Sciatic nerve (tissue), 2 donors: ENCODE measurements at regions not wholly inside any gene's neighbourhood (a gene's known extent, or its start where the extent isn't known, plus 50 kb on each side); places are given as distances from the start of the nearest gene placed in this dataset.

Source experiments
- ATAC-seq: fragments of 200-7000 bp; cut with Tn5 transposase; one replicate; pipeline ENCODE4 v1.9.1; 2020; ENCODE audit warnings: mild to moderate bottlenecking, moderate library complexity
- DNase-seq: peaks from one replicate; pipeline ENCODE4 v3.0.0-alpha.2; 2020; ENCODE audit warnings: low spot score
- intact Hi-C: fragments of 100-400 bp; cut with DNase I; formaldehyde crosslinking; loops from one replicate; pipeline ENCODE4 v1.14.2; 2022
- donor health status: DM: no; HTN: no; CAD: no.
- donor health status: DM: no; HTN: no; CAD: no.

- no peak for DNase-seq
- intact Hi-C loops, result no loop called here
- ATAC-seq, result no peak
Measured at GRCh38 chr2:149735237-149735958, 147.8 kb upstream of the MMADHC start.

- no peak for ATAC-seq
- DNase-seq, result no peak
- intact Hi-C loops, result no loop called here
Measured at GRCh38 chr2:149733936-149734685, 146.5 kb upstream of the MMADHC start.

GRCh38 chr2:149732730-149733290 lies 145.2 kb upstream of the MMADHC start:
- intact Hi-C loops, result no loop called here
- ATAC-seq, result no peak
- no peak for DNase-seq

- intact Hi-C loops, result no loop called here
- no peak for DNase-seq
- ATAC-seq, result no peak
Measured at GRCh38 chr2:149732001-149732685, 144.6 kb upstream of the MMADHC start.

- DNase-seq, result no peak
- intact Hi-C loops, result no loop called here
- ATAC-seq, result no peak
Measured at GRCh38 chr2:149731079-149731478, 143.5 kb upstream of the MMADHC start.

- DNase-seq (no peak), ATAC-seq (no peak)
- intact Hi-C loops, result no loop called here
Measured at GRCh38 chr2:149729586-149729985, 142.0 kb upstream of the MMADHC start.

GRCh38 chr2:149727927-149728326 lies 140.4 kb upstream of the MMADHC start:
- ATAC-seq (no peak), DNase-seq (no peak)
- intact Hi-C loops, result no loop called here

- ATAC-seq, result no peak
- intact Hi-C loops, result no loop called here
- DNase-seq, result no peak
Measured at GRCh38 chr2:149725234-149725633, 137.7 kb upstream of the MMADHC start.

- intact Hi-C loops, result no loop called here
- ATAC-seq (no peak), DNase-seq (no peak)
Measured at GRCh38 chr2:149724091-149724490, 136.5 kb upstream of the MMADHC start.

GRCh38 chr2:149720615-149721014 lies 133.0 kb upstream of the MMADHC start:
- intact Hi-C loops, result no loop called here
- DNase-seq, result no peak
- peak; percentile 41 for ATAC-seq

- intact Hi-C loops, result no loop called here
- no peak for DNase-seq
- ATAC-seq, result no peak
Measured at GRCh38 chr2:149719695-149720094, 132.1 kb upstream of the MMADHC start.

GRCh38 chr2:149716687-149717086 lies 129.1 kb upstream of the MMADHC start:
- intact Hi-C loops, result no loop called here
- DNase-seq (no peak), ATAC-seq (no peak)

GRCh38 chr2:149715894-149716293 lies 128.3 kb upstream of the MMADHC start:
- intact Hi-C loops, result no loop called here
- no peak for DNase-seq
- ATAC-seq, result no peak

- no peak for ATAC-seq
- DNase-seq, result no peak
- intact Hi-C loops, result no loop called here
Measured at GRCh38 chr2:149715005-149715592, 127.5 kb upstream of the MMADHC start.

- DNase-seq, result no peak
- no peak for ATAC-seq
- intact Hi-C loops, result no loop called here
Measured at GRCh38 chr2:149709496-149710263, 122.1 kb upstream of the MMADHC start.

- intact Hi-C loops, result no loop called here
- ATAC-seq (no peak), DNase-seq (no peak)
Measured at GRCh38 chr2:149703281-149703680, 115.7 kb upstream of the MMADHC start.

GRCh38 chr2:149702571-149702970 lies 115.0 kb upstream of the MMADHC start:
- DNase-seq (no peak), ATAC-seq (no peak)
- intact Hi-C loops, result no loop called here

GRCh38 chr2:149701241-149701640 lies 113.7 kb upstream of the MMADHC start:
- ATAC-seq (no peak), DNase-seq (no peak)
- intact Hi-C loops, result no loop called here

- ATAC-seq (peak; percentile 56), DNase-seq (no peak)
- intact Hi-C loops, result no loop called here
Measured at GRCh38 chr2:149692961-149693396, 105.4 kb upstream of the MMADHC start.
